Aorta (tissue), 5 donors: ENCODE measurements at regions not wholly inside any gene's neighbourhood (a gene's known extent, or its start where the extent isn't known, plus 50 kb on each side); places are given as distances from the start of the nearest gene placed in this dataset.

Experiments
- ATAC-seq: fragments of 200-7000 bp; cut with Tn5 transposase; one replicate; pipeline ENCODE4 v1.9.1; 2022; ENCODE audit warnings: moderate library complexity; ENCODE audit not compliant: low FRiP score
- DNase-seq, 2 donors: peaks; one replicate each; pipeline ENCODE4 v3.0.0-alpha.2; 2020
- H3K27ac ChIP-seq, 2 donors: one replicate each; pipeline ENCODE4 v1.5.1; 2013; ENCODE audit warnings: low read length in 2 of 2, mild to moderate bottlenecking in 2 of 2, moderate library complexity in 2 of 2, control low read depth in 1 of 2, inconsistent platforms in 1 of 2, low read depth in 1 of 2
- H3K27me3 ChIP-seq, 2 donors: one replicate each; pipeline ENCODE4 v1.6.1; 2013; ENCODE audit warnings: control low read depth in 1 of 2, low read length in 1 of 2, mild to moderate bottlenecking in 1 of 2, moderate library complexity in 1 of 2; ENCODE audit not compliant: insufficient read depth in 2 of 2, control insufficient read depth in 1 of 2
- H3K36me3 ChIP-seq, 2 donors: one replicate each; pipeline ENCODE4 v1.6.1; 2013; ENCODE audit warnings: control low read depth in 1 of 2, low read length in 1 of 2, mild to moderate bottlenecking in 1 of 2; ENCODE audit not compliant: insufficient read depth in 2 of 2, control insufficient read depth in 1 of 2
- H3K4me1 ChIP-seq, 2 donors: one replicate each; pipeline ENCODE4 v1.6.1; 2013; ENCODE audit warnings: low read length in 2 of 2, control low read depth in 1 of 2, mild to moderate bottlenecking in 1 of 2, moderate library complexity in 1 of 2; ENCODE audit not compliant: insufficient read depth in 2 of 2, control insufficient read depth in 1 of 2
- H3K4me3 ChIP-seq, 2 donors: one replicate each; pipeline ENCODE4 v1.5.1; 2013; ENCODE audit warnings: low read length in 2 of 2, control low read depth in 1 of 2, mild to moderate bottlenecking in 1 of 2
- H3K9me3 ChIP-seq: one replicate; pipeline ENCODE4 v1.6.1; 2013; ENCODE audit warnings: mild to moderate bottlenecking, low read length; ENCODE audit not compliant: control insufficient read depth
- WGBS, 2 donors: extraction: QIAGEN DNeasy Blood & Tissue Kit; methylation state at CpG; one replicate each; pipeline ENCODE4 v1.1.7; 2013; 5-methylcytosine and 5-hydroxymethylcytosine counted together
- intact Hi-C, 2 donors: fragments of 100-400 bp; cut with DNase I; formaldehyde crosslinking; loops; one replicate each; pipeline versions ENCODE4 v1.14.2 to v1.15.0; 2022
- donor health status: healthy with polysubstance abuse.
- donor health status: Bipolar disorder and iron deficiency.
- donor health status: DM: no; HTN: no; CAD: no.
- donor health status: DM: no; HTN: no; CAD: no.
- donor health status: DM: yes; HTN: yes; CAD: no.

- Histone ChIP-seq H3K4me1 (peaks cover 0 to 2% of the 10 kb centered on the region in 2 donors), H3K9me3 (no peaks in the 10 kb centered on the region), H3K27me3 (no peaks in the 10 kb centered on the region), H3K36me3 (no peaks in the 10 kb centered on the region), H3K4me3 (no peak overlapping the region), H3K27ac (no peak overlapping the region)
- no peak for ATAC-seq
- DNase-seq = no peak
- intact Hi-C loops = no loop called here
- WGBS, 2 donors = 83 to 84% methylated on average over 5 of the region's 5 CpGs
Observed at GRCh38 chr12:93299262-93299846, 78.4 kb upstream of the NUDT4 start.

- WGBS, 2 donors = 5 to 6% methylated on average over 2 of the region's 2 CpGs
Observed at GRCh38 chr12:93300611-93301021, 77.1 kb upstream of the NUDT4 start.

GRCh38 chr12:93302331-93303229 is 75.1 kb upstream of the NUDT4 start:
- 22 to 28% methylated on average over 5 of the region's 5 CpGs for WGBS, 2 donors
- ATAC-seq = peak; percentile 91

More at GRCh38 chr12:93300611-93301021, 77.1 kb upstream of the NUDT4 start:
- ATAC-seq (no peak), DNase-seq (no peak)
- Histone ChIP-seq H3K4me3 (no peak overlapping the region), H3K27me3 (no peaks in the 10 kb centered on the region), H3K36me3 (no peaks in the 10 kb centered on the region), H3K27ac (no peak overlapping the region), H3K4me1 (peaks cover 0 to 2% of the 10 kb centered on the region in 2 donors), H3K9me3 (no peaks in the 10 kb centered on the region)
- intact Hi-C loops = loop anchor here (5.0 to 10.0 kb wide), 3 partner anchors 77 to 173 kb away; partner anchors contain the start of gene NUDT4 (in 2 of the 2)

GRCh38 chr12:93306636-93307035 is 71.1 kb upstream of the NUDT4 start:
- Histone ChIP-seq H3K4me3 (no peak overlapping the region), H3K4me1 (peaks cover 0 to 2% of the 10 kb centered on the region in 2 donors), H3K9me3 (no peaks in the 10 kb centered on the region), H3K36me3 (no peaks in the 10 kb centered on the region), H3K27me3 (no peaks in the 10 kb centered on the region), H3K27ac (no peak overlapping the region)
- intact Hi-C loops = loop anchor here in 1 of 2 donors (10.0 kb wide), 1 partner anchor 112 kb away; no protein-coding TSS in a partner anchor
- DNase-seq (no peak), ATAC-seq (no peak)

More at GRCh38 chr12:93302331-93303229, 75.1 kb upstream of the NUDT4 start:
- no peaks in the 10 kb centered on the region for H3K36me3 ChIP-seq
- no peak overlapping the region for H3K4me3 ChIP-seq
- peak in 1 of 2 donors; percentile 55 for DNase-seq
- no peaks in the 10 kb centered on the region for H3K27me3 ChIP-seq
- peaks cover 0 to 2% of the 10 kb centered on the region in 2 donors for H3K4me1 ChIP-seq
- intact Hi-C loops = loop anchor here (5.0 to 10.0 kb wide), 3 partner anchors 75 to 175 kb away; partner anchors contain the start of gene NUDT4 (in 2 of the 2)
- peak overlapping the region; percentile 30 to 57 for H3K27ac ChIP-seq
- H3K9me3 ChIP-seq = no peaks in the 10 kb centered on the region

GRCh38 chr12:93308281-93308680 is 69.4 kb upstream of the NUDT4 start:
- 93 to 94% methylated on average over 4 of the region's 4 CpGs for WGBS, 2 donors
- no peak for ATAC-seq
- Histone ChIP-seq H3K9me3 (no peaks in the 10 kb centered on the region), H3K27me3 (no peaks in the 10 kb centered on the region), H3K4me1 (no peaks in the 10 kb centered on the region), H3K27ac (no peak overlapping the region), H3K4me3 (no peak overlapping the region), H3K36me3 (no peaks in the 10 kb centered on the region)
- DNase-seq = no peak
- intact Hi-C loops = loop anchor here in 1 of 2 donors (10.0 kb wide), 1 partner anchor 113 kb away; no protein-coding TSS in a partner anchor

- Histone ChIP-seq H3K27ac (no peak overlapping the region), H3K27me3 (no peaks in the 10 kb centered on the region), H3K36me3 (no peaks in the 10 kb centered on the region), H3K4me1 (no peaks in the 10 kb centered on the region), H3K9me3 (no peaks in the 10 kb centered on the region), H3K4me3 (no peak overlapping the region)
- intact Hi-C loops = no loop called here
- no peak for ATAC-seq
- 91 to 94% methylated on average over 2 of the region's 2 CpGs for WGBS, 2 donors
- no peak for DNase-seq
Observed at GRCh38 chr12:93311827-93312226, 65.9 kb upstream of the NUDT4 start.

- WGBS, 2 donors = 84 to 86% methylated on average over 4 of the region's 4 CpGs
- H3K27me3 ChIP-seq = no peaks in the 10 kb centered on the region
- H3K9me3 ChIP-seq = no peaks in the 10 kb centered on the region
- H3K4me1 ChIP-seq = no peaks in the 10 kb centered on the region
- no peak for ATAC-seq
- no peaks in the 10 kb centered on the region for H3K36me3 ChIP-seq
- H3K4me3 ChIP-seq = no peak overlapping the region
- no peak for DNase-seq
- intact Hi-C loops = no loop called here
- H3K27ac ChIP-seq = no peak overlapping the region
Observed at GRCh38 chr12:93314177-93314497, 63.6 kb upstream of the NUDT4 start.

- ATAC-seq (no peak), DNase-seq (no peak)
- 91 to 93% methylated on average over 9 of the region's 9 CpGs for WGBS, 2 donors
- Histone ChIP-seq H3K27ac (no peak overlapping the region), H3K36me3 (no peaks in the 10 kb centered on the region), H3K4me3 (no peak overlapping the region), H3K27me3 (no peaks in the 10 kb centered on the region), H3K9me3 (no peaks in the 10 kb centered on the region), H3K4me1 (no peaks in the 10 kb centered on the region)
- intact Hi-C loops = no loop called here
Observed at GRCh38 chr12:93315385-93315906, 62.3 kb upstream of the NUDT4 start.
